ENCODE measurements at regions not wholly inside any gene's neighbourhood (a gene's known extent, or its start where the extent isn't known, plus 50 kb on each side); places are given as distances from the start of the nearest gene placed in this dataset.

DNA sequence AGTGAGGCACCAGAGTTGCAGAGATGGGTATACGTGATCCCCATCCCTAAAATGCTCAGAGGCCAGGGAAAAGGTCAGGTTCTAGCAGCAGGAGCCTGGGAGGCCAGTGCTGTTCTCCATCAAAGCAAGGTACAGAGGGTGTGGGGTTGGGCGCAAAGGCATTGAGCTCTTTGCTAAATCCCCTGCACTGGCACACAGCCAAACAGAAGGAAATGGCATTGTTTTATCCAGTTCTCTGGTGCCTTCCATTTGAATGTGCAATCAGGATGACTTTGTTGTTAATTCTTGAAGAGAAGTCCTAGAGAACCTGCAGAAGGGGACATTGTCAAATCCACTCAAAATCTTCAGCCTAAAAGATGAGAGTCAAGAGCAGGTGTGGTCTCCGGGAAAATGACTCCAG lies 111.3 kb upstream of the CHST15 start:
- Histone ChIP-seq H4K20me1 (replicated peaks; ENCODE audit: insufficient read depth) (no peaks in the 10 kb centered on the region), H3K4me3 (no peak overlapping the region), H3K9me2 (ENCODE audit: insufficient read depth) (no peaks in the 10 kb centered on the region; the same call in 1 of the 2 replicates), H3K36me3 (ENCODE audit: insufficient read depth) (no peaks in the 10 kb centered on the region), H2AFZ (no peak overlapping the region), H3K4me1 (ENCODE audit: insufficient read depth) (no peaks in the 10 kb centered on the region), H3K79me2 (replicated peaks; ENCODE audit: insufficient read depth) (no peaks in the 10 kb centered on the region), H3F3A (replicated peaks; ENCODE audit: low read depth) (no peaks in the 10 kb centered on the region), H3K27ac (ENCODE audit: low read depth) (no peak overlapping the region), H3K27me3 (ENCODE audit: insufficient read depth) (no peaks in the 10 kb centered on the region), H3K4me2 (no peak overlapping the region)
- DNase-seq (ENCODE audit: low spot score), result no peak
- ATAC-seq, result no peak
- no peaks in the 10 kb centered on the region for H3K36me3 Mint-ChIP-seq (ENCODE audit: low read depth)
- H3K27ac Mint-ChIP-seq, result no peak overlapping the region
- no peaks in the 10 kb centered on the region for H3K4me1 Mint-ChIP-seq
- H3K27me3 Mint-ChIP-seq (ENCODE audit: insufficient read depth, low read depth, poor library complexity), result peaks cover 3% of the 10 kb centered on the region
- no peak for TF ChIP-seq EZH2 (IDR thresholded peaks at IDR 0.05; ENCODE audit: low read depth, unreplicated experiment)
- no peak for TF ChIP-seq CREB1 (CRISPR knock-in tag; IDR thresholded peaks at IDR 0.05; ENCODE audit: low read depth)
- H3K9me3 Mint-ChIP-seq, result peaks cover 12% of the 10 kb centered on the region; the same call in 2 of the 3 replicates
- no peak overlapping the region for H3K4me3 Mint-ChIP-seq

GRCh38 chr10:124200011-124200410 lies 106.6 kb upstream of the CHST15 start:
- Mint-ChIP-seq H3K4me1 (peaks cover 5% of the 10 kb centered on the region; the same call in 2 of the 3 replicates), H3K9me3 (no peaks in the 10 kb centered on the region; the same call in 1 of the 3 replicates), H3K4me3 (no peak overlapping the region), H3K36me3 (ENCODE audit: low read depth) (no peaks in the 10 kb centered on the region), H3K27ac (no peak overlapping the region), H3K27me3 (ENCODE audit: insufficient read depth, low read depth, poor library complexity) (peaks cover 4% of the 10 kb centered on the region)
- H3K4me1 ChIP-seq (ENCODE audit: insufficient read depth), result no peaks in the 10 kb centered on the region
- DNase-seq (ENCODE audit: low spot score) (no peak), ATAC-seq (no peak)
- no peaks in the 10 kb centered on the region for H3K36me3 ChIP-seq (ENCODE audit: insufficient read depth)
- H3K4me2 ChIP-seq, result no peak overlapping the region
- no peaks in the 10 kb centered on the region; the same call in 1 of the 2 replicates for H3K9me2 ChIP-seq (ENCODE audit: insufficient read depth)
- TF ChIP-seq ZNF462 (CRISPR knock-in tag; IDR thresholded peaks at IDR 0.05), result no peak
- no peak for TF ChIP-seq POLR2AphosphoS5 (IDR thresholded peaks at IDR 0.05; ENCODE audit: low read depth)
- TF ChIP-seq ZNF331 (CRISPR knock-in tag; IDR thresholded peaks at IDR 0.05; ENCODE audit: low read depth), result no peak
- no peak for TF ChIP-seq EZH2 (IDR thresholded peaks at IDR 0.05; ENCODE audit: low read depth, unreplicated experiment)
- no peak for TF ChIP-seq NANOG (IDR thresholded peaks at IDR 0.05; ENCODE audit: borderline replicate concordance)
- no peak for TF ChIP-seq ETS1 (IDR thresholded peaks at IDR 0.05)
- no peak for TF ChIP-seq JUNB (IDR thresholded peaks at IDR 0.05; ENCODE audit: unreplicated experiment)
- no peak for TF ChIP-seq ZNF114 (CRISPR knock-in tag; IDR thresholded peaks at IDR 0.05)
- TF ChIP-seq CREB1 (CRISPR knock-in tag; IDR thresholded peaks at IDR 0.05; ENCODE audit: low read depth), result no peak
- TF ChIP-seq, protein P1, sequence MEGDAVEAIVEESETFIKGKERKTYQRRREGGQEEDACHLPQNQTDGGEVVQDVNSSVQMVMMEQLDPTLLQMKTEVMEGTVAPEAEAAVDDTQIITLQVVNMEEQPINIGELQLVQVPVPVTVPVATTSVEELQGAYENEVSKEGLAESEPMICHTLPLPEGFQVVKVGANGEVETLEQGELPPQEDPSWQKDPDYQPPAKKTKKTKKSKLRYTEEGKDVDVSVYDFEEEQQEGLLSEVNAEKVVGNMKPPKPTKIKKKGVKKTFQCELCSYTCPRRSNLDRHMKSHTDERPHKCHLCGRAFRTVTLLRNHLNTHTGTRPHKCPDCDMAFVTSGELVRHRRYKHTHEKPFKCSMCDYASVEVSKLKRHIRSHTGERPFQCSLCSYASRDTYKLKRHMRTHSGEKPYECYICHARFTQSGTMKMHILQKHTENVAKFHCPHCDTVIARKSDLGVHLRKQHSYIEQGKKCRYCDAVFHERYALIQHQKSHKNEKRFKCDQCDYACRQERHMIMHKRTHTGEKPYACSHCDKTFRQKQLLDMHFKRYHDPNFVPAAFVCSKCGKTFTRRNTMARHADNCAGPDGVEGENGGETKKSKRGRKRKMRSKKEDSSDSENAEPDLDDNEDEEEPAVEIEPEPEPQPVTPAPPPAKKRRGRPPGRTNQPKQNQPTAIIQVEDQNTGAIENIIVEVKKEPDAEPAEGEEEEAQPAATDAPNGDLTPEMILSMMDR (conservative IDR thresholded peaks at IDR 0.05; ENCODE audit: low read depth in 2 of 2), result no peak
- 0 out of 2 replicates have a peak, but pooled peaks cover 3% of the 10 kb centered on the region for H3F3A ChIP-seq (replicated peaks; ENCODE audit: low read depth)
- no peak overlapping the region for H3K4me3 ChIP-seq
- no peaks in the 10 kb centered on the region for H3K79me2 ChIP-seq (replicated peaks; ENCODE audit: insufficient read depth)
- no peaks in the 10 kb centered on the region for H3K27me3 ChIP-seq (ENCODE audit: insufficient read depth)
- H2AFZ ChIP-seq, result no peak overlapping the region
- H3K27ac ChIP-seq (ENCODE audit: low read depth), result no peak overlapping the region
- no peaks in the 10 kb centered on the region for H4K20me1 ChIP-seq (replicated peaks; ENCODE audit: insufficient read depth)
